ENCODE measurements at regions not wholly inside any gene's neighbourhood (a gene's known extent, or its start where the extent isn't known, plus 50 kb on each side); places are given as distances from the start of the nearest gene placed in this dataset.

GRCh38 chr2:217466805-217467204 lies 536.0 kb downstream of the TNS1 start:
- no peak for DNase-seq

GRCh38 chr2:217466104-217466503 lies 536.7 kb downstream of the TNS1 start:
- DNase-seq, result no peak

GRCh38 chr2:217465100-217465499 lies 537.7 kb downstream of the TNS1 start:
- DNase-seq, result no peak

GRCh38 chr2:217463402-217464075 lies 539.3 kb downstream of the TNS1 start:
- no peak for DNase-seq

GRCh38 chr2:217462121-217462520 lies 540.7 kb downstream of the TNS1 start:
- no peak for DNase-seq

GRCh38 chr2:217461674-217462073 lies 541.1 kb downstream of the TNS1 start:
- no peak for DNase-seq

GRCh38 chr2:217459680-217460405 lies 543.0 kb downstream of the TNS1 start:
- DNase-seq, result no peak

- no peak for DNase-seq
Observed at GRCh38 chr2:217459016-217459415, 543.8 kb downstream of the TNS1 start.

- DNase-seq, result no peak
Observed at GRCh38 chr2:217456016-217456415, 546.8 kb downstream of the TNS1 start.

- DNase-seq, result no peak
Observed at GRCh38 chr2:217452928-217453327, 549.9 kb downstream of the TNS1 start.

- DNase-seq, result no peak
Observed at GRCh38 chr2:217451666-217452065, 551.1 kb downstream of the TNS1 start.

- no peak for DNase-seq
Observed at GRCh38 chr2:217449444-217449843, 553.4 kb downstream of the TNS1 start.

- no peak for DNase-seq
Observed at GRCh38 chr2:217448860-217449259, 553.9 kb downstream of the TNS1 start.

GRCh38 chr2:217445723-217446122 lies 557.1 kb downstream of the TNS1 start:
- no peak for DNase-seq

- no peak for DNase-seq
Observed at GRCh38 chr2:217444932-217445331, 557.9 kb downstream of the TNS1 start.

GRCh38 chr2:217444509-217444908 lies 558.3 kb downstream of the TNS1 start:
- no peak for DNase-seq

GRCh38 chr2:217443601-217444000 lies 559.2 kb downstream of the TNS1 start:
- no peak for DNase-seq

- DNase-seq, result no peak
Observed at GRCh38 chr2:217440000-217440399, 562.8 kb downstream of the TNS1 start.

GRCh38 chr2:217438821-217439220 lies 564.0 kb downstream of the TNS1 start:
- DNase-seq, result no peak

GRCh38 chr2:217438136-217438535 lies 564.7 kb downstream of the TNS1 start:
- DNase-seq, result no peak

- no peak for DNase-seq
Observed at GRCh38 chr2:217437290-217437870, 565.4 kb downstream of the TNS1 start.

- no peak for DNase-seq
Observed at GRCh38 chr2:217436386-217436785, 566.4 kb downstream of the TNS1 start.

- DNase-seq, result no peak
Observed at GRCh38 chr2:217434180-217434975, 568.4 kb downstream of the TNS1 start.

Measured in NCI-H1048 (cell line).